Calu3 (cell line): ENCODE measurements at regions not wholly inside any gene's neighbourhood (a gene's known extent, or its start where the extent isn't known, plus 50 kb on each side); places are given as distances from the start of the nearest gene placed in this dataset.

Experiments used
- BruUV-seq: library from RNA; stranded (reverse); fragments of 400-500 nt; replicated peaks from 2 replicates; lab custom pipeline; 2021; lab: Mats Ljungman, UMichigan
- CTCF ChIA-PET: fragments of 300-600 bp; sonication (Branson Sonifier 250); formaldehyde crosslinking; loops from one replicate; lab custom pipeline; 2022; ENCODE audit warnings: antibody characterized with exemption; lab: Charles Lee
- DNase-seq: peaks from one replicate; pipeline ENCODE4 v3.0.0; 2022
- H3K27ac Mint-ChIP-seq: one replicate; pipeline ENCODE4 v1.8.0; 2022; ENCODE audit warnings: mixed read lengths; ENCODE audit not compliant: unreplicated experiment
- H3K27me3 Mint-ChIP-seq: one replicate; pipeline ENCODE4 v1.8.0; 2022; ENCODE audit warnings: mixed read lengths; ENCODE audit not compliant: unreplicated experiment
- H3K36me3 Mint-ChIP-seq: one replicate; pipeline ENCODE4 v1.8.0; 2022; ENCODE audit warnings: mild to moderate bottlenecking, moderate library complexity, mixed read lengths; ENCODE audit not compliant: insufficient read depth, unreplicated experiment
- H3K4me1 Mint-ChIP-seq: one replicate; pipeline ENCODE4 v1.8.0; 2022; ENCODE audit warnings: mild to moderate bottlenecking, low read depth, mixed read lengths; ENCODE audit not compliant: unreplicated experiment
- H3K4me3 Mint-ChIP-seq: one replicate; pipeline ENCODE4 v1.8.0; 2022; ENCODE audit warnings: mild to moderate bottlenecking, low read depth, moderate library complexity, mixed read lengths; ENCODE audit not compliant: unreplicated experiment
- H3K9me3 Mint-ChIP-seq: one replicate; pipeline ENCODE4 v1.8.0; 2022; ENCODE audit warnings: low read depth, mixed read lengths; ENCODE audit not compliant: unreplicated experiment
- intact Hi-C: fragments of 100-400 bp; cut with micrococcal nuclease; formaldehyde crosslinking; loops from one replicate; pipeline ENCODE4 v1.10.0; 2022; ENCODE audit not compliant: unreplicated experiment
- TF ChIP-seq, protein P1 (sequence below): fragments of 200-600 bp; IDR thresholded peaks from one replicate; pipeline ENCODE4 v1.8.0; 2022; ENCODE audit warnings: antibody characterized with exemption; ENCODE audit not compliant: unreplicated experiment

DNA sequence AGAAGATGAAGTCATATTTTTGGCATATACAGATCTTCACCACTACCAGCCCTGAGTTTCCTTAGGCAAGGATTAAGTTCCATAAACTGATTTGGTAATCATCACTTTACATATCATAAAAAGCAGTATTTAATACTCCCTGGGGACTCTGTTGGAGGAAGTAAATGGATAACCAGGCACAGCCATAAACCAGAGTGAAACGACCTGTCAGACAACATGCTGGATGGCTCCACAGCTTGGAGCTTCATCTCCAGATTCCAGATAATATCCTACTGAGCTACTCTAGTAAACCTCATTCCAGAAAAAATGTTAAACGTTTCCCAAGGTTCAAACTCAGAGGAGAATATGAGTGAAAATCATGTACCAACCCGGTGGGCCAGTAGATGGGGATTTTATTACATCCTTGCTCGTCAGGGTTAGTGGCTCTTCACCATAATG is 109.2 kb downstream of the BASP1 start:
- DNase-seq, result no peak
- no peak overlapping the region for H3K27ac Mint-ChIP-seq
- CTCF ChIA-PET, result no interaction called here
- TF ChIP-seq, protein P1, sequence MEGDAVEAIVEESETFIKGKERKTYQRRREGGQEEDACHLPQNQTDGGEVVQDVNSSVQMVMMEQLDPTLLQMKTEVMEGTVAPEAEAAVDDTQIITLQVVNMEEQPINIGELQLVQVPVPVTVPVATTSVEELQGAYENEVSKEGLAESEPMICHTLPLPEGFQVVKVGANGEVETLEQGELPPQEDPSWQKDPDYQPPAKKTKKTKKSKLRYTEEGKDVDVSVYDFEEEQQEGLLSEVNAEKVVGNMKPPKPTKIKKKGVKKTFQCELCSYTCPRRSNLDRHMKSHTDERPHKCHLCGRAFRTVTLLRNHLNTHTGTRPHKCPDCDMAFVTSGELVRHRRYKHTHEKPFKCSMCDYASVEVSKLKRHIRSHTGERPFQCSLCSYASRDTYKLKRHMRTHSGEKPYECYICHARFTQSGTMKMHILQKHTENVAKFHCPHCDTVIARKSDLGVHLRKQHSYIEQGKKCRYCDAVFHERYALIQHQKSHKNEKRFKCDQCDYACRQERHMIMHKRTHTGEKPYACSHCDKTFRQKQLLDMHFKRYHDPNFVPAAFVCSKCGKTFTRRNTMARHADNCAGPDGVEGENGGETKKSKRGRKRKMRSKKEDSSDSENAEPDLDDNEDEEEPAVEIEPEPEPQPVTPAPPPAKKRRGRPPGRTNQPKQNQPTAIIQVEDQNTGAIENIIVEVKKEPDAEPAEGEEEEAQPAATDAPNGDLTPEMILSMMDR, result no peak
- BruUV-seq, result no TSS peak
- H3K9me3 Mint-ChIP-seq, result no peaks in the 10 kb centered on the region
- H3K4me1 Mint-ChIP-seq, result no peaks in the 10 kb centered on the region
- no peaks in the 10 kb centered on the region for H3K36me3 Mint-ChIP-seq
- H3K4me3 Mint-ChIP-seq, result no peak overlapping the region
- intact Hi-C loops, result no loop called here
- H3K27me3 Mint-ChIP-seq, result no peaks in the 10 kb centered on the region

DNA sequence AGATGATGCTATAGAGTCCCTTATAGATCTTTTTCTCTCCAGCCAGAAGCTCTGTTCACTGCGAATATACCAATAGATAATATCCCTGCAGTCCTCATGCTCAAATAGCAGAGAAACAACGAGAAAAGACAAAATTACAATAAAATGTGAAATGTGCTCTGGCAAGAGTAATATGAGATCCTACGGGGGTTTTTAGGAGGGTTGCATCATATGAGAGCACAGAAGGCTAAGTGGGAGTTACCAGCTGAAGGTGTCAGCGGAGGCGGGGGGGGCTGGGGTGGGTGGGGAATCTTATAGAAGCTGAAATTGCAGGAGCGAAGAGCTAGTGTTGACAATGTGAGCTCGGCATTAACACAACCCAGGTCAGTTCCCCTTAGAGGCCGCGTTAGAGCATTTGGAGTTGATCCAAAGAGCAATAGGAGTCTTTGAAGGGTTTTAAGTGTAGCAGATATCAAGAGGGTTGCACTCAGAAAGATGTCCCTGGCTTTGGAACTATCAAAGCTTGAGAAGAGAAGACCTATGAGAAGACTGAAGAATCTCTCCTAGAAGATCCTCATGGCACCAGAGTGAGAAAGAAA is 109.7 kb downstream of the BASP1 start:
- H3K36me3 Mint-ChIP-seq, result no peaks in the 10 kb centered on the region
- H3K27me3 Mint-ChIP-seq, result no peaks in the 10 kb centered on the region
- H3K9me3 Mint-ChIP-seq, result no peaks in the 10 kb centered on the region
- TF ChIP-seq, protein P1, result no peak
- intact Hi-C loops, result no loop called here
- CTCF ChIA-PET, result interaction anchor here (0.5 kb wide), 1 partner anchor 975 kb away, joined by 4 read pairs; no protein-coding TSS in a partner anchor
- no peak overlapping the region for H3K4me3 Mint-ChIP-seq
- DNase-seq, result no peak
- H3K27ac Mint-ChIP-seq, result no peak overlapping the region
- BruUV-seq, result no TSS peak
- no peaks in the 10 kb centered on the region for H3K4me1 Mint-ChIP-seq

DNA sequence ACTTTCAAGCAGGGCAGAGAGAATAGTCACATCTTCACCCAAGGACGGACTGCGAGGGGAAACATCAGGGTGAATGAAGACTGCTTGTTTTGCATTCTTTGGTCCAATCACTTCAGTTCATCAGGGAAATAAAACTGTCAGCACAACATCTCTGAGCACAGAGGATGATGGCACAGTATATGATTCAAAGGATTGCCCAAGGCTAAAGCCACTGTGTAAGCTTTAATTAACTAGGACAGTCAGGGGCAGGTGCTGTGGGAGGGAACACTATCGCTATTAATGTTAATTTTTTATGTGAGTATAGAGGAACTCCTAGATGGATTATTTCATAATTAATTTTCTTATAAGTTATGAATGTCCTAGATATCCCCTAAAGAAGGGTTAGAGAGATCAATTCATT is 112.1 kb downstream of the BASP1 start:
- no peak for DNase-seq
- Mint-ChIP-seq H3K4me3 (no peak overlapping the region), H3K27me3 (no peaks in the 10 kb centered on the region), H3K4me1 (no peaks in the 10 kb centered on the region), H3K36me3 (no peaks in the 10 kb centered on the region), H3K27ac (no peak overlapping the region), H3K9me3 (peaks cover 3% of the 10 kb centered on the region)
- CTCF ChIA-PET, result no interaction called here
- intact Hi-C loops, result no loop called here
- BruUV-seq, result no TSS peak
- TF ChIP-seq, protein P1, result no peak

DNA sequence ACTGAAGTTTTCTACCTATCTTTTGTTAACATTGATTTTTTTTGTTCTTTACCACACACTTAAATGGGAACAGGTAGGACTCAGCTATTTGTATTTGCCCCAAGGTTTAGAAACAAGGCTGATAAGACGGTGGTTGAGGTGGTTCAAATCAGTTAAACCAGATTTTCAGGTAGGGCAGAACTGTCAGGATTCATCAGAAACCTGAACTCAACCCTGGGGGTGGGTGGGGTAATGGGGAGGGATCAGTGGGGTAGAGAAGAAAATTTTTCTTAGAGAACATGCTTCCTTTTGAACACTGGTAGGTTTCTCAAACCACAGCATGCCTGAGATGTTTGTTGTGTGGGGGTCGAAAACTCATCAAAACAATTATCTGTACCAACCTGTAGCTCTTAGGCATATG is 113.0 kb downstream of the BASP1 start:
- intact Hi-C loops, result no loop called here
- H3K9me3 Mint-ChIP-seq, result peaks cover 3% of the 10 kb centered on the region
- no peaks in the 10 kb centered on the region for H3K36me3 Mint-ChIP-seq
- no TSS peak for BruUV-seq
- no peak overlapping the region for H3K4me3 Mint-ChIP-seq
- DNase-seq, result no peak
- CTCF ChIA-PET, result no interaction called here
- TF ChIP-seq, protein P1, result no peak
- H3K4me1 Mint-ChIP-seq, result no peaks in the 10 kb centered on the region
- H3K27ac Mint-ChIP-seq, result no peak overlapping the region
- no peaks in the 10 kb centered on the region for H3K27me3 Mint-ChIP-seq
